GM20000 (cell line): ENCODE measurements at regions not wholly inside any gene's neighbourhood (a gene's known extent, or its start where the extent isn't known, plus 50 kb on each side); places are given as distances from the start of the nearest gene placed in this dataset.

Experiments
- DNase-seq: peaks from one replicate; pipeline ENCODE4 v3.0.0; 2012; ENCODE audit warnings: low spot score
- CTCF ChIP-seq: IDR thresholded peaks from 2 replicates; pipeline ENCODE4 v1.5.1; 2012; ENCODE audit warnings: mild to moderate bottlenecking, control low read depth; ENCODE audit errors: extremely low read depth, missing control alignments

- TF ChIP-seq CTCF, result no peak
- DNase-seq, result no peak
These were observed 915.7 kb upstream of the PCDH9 start for GRCh38 chr13:68145852-68146251.

DNA sequence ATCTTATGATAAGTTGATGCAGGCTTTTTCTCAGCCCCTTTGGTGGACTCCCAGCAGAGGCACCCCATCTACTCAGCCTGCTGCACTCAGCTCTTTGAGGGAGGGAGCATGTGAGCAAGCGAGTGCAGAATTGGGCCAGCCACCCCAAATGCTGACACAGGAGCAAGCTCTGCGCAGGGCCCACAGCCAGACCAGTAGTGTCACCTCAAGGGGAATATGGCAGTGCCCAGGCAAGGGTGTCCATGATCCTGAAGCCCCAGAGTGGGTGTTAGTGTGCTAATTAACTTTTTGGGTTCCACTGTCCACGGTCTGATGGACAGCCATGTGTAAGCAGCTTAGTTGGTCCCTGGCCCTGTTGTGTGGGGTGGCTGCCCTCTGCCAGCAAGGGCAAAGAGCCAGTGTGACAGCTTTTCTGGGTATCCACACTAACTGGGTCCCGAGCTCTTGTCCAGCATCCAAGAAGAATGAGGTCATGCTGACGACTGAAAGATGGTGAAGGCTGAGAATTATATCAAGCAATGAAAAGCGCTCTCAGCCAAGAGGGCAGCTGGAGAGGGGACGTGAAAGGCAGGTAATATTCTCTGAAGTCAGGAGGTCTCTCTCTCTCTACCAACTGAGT is 898.3 kb upstream of the PCDH9 start:
- no peak for DNase-seq
- no peak for TF ChIP-seq CTCF

DNA sequence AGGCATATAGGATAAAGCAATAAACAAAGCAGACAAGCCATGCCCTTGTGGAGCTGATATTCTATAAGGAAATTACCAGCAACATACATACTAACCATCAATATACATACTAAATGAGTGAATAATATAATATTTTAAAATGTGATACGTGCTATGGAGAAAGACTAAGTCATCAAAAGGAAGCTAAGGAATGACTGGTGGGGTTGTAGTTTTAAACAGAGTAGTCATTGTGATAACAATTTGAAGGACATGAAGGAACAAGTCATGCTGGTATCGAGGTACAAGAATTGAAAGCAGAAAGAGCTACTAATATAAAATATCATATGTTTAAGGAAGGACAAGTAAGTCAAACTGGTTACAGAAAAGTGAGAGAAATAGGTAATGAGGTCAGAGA is 894.9 kb upstream of the PCDH9 start:
- TF ChIP-seq CTCF, result no peak
- DNase-seq, result no peak

GRCh38 chr13:68124437-68125086 is 894.4 kb upstream of the PCDH9 start:
- DNase-seq, result no peak

GRCh38 chr13:68110178-68110768 is 880.1 kb upstream of the PCDH9 start:
- no peak for TF ChIP-seq CTCF
- no peak for DNase-seq

More at GRCh38 chr13:68124437-68125086, 894.4 kb upstream of the PCDH9 start:
- TF ChIP-seq CTCF, result no peak

DNA sequence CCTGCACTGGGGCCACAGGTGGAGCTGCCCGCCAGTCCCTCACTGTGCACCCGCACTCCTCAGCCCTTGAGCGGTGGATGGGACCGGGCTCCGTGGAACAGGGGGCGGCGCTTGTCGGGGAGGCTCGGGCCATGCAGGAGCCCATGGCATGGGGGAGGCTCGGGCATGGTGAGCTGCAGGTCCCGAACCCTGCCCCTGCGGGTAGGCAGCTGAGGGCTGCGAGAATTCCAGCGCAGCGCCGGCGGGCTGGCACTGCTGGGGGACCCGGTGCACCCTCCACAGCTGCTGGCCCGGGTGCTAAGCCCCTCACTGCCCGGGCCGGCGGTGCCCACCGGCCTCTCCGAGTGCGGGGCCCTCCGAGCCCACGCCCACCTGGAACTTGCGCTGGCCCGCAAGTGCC is 877.5 kb upstream of the PCDH9 start:
- no peak for TF ChIP-seq CTCF

DNA sequence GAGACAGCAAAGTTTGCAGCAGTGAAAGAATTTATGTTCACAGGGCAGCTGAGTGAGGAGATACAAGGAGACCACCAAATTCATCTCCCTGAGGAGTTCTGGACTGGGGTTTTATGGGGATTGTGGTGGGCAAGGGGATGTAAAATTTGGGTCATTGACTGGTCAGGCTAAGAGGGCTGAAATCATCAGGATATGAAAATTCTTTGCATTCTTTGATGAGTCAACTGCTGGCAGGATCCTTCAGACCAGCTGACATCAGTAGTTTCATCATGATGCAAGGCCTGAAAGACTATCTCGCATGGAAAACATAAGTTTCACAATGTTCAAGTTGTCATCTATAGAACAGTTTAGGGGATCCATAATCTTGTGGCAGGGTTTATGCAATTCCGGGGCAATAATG is 869.5 kb upstream of the PCDH9 start:
- DNase-seq, result no peak

More for the DNA sequence above, 877.5 kb upstream of the PCDH9 start:
- no peak for DNase-seq

More for the DNA sequence above, 869.5 kb upstream of the PCDH9 start:
- TF ChIP-seq CTCF, result no peak
